ENCODE measurements at regions not wholly inside any gene's neighbourhood (a gene's known extent, or its start where the extent isn't known, plus 50 kb on each side); places are given as distances from the start of the nearest gene placed in this dataset.

DNA sequence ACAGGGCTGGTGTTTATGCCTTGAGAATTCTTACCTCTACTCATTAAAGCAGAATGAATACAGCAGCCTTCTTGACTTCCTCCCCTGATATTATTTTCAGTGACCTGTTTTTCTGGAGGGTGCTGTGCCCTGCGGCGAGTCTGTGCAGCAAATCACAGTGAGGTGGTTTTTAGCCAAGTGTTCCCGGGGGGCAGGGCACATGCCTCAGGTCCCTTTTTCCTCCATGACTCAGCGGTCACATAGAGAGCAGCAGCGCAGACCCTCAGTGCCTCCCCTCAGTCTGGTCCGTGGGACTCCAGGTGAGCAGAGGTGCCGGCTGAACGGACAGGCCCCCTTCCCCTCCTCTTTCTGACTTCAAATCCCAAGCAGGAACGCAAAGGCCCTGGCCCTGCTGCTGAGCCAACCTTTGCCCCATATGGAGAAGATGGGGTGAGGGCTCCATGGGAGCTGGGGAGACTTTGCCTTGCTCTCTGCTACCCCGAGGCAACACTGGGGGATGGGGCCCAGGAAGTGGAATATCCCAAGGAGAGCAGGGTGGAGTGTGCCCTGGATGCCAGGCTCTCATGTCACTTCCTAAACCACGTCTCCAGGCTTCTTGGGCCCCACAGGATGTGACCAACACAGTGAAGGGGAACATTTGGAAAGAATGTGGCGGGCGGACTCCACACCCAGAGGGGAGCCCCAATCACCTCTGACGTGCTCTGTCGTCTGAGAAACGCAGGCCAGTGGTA lies 90.0 kb downstream of the DHRS2 start:
- TF ChIP-seq, protein P1, sequence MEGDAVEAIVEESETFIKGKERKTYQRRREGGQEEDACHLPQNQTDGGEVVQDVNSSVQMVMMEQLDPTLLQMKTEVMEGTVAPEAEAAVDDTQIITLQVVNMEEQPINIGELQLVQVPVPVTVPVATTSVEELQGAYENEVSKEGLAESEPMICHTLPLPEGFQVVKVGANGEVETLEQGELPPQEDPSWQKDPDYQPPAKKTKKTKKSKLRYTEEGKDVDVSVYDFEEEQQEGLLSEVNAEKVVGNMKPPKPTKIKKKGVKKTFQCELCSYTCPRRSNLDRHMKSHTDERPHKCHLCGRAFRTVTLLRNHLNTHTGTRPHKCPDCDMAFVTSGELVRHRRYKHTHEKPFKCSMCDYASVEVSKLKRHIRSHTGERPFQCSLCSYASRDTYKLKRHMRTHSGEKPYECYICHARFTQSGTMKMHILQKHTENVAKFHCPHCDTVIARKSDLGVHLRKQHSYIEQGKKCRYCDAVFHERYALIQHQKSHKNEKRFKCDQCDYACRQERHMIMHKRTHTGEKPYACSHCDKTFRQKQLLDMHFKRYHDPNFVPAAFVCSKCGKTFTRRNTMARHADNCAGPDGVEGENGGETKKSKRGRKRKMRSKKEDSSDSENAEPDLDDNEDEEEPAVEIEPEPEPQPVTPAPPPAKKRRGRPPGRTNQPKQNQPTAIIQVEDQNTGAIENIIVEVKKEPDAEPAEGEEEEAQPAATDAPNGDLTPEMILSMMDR (conservative IDR thresholded peaks at IDR 0.05; ENCODE audit: low read depth, low read length): no peak
- TF ChIP-seq EZH2 (IDR thresholded peaks at IDR 0.05; ENCODE audit: borderline replicate concordance, low read depth, low read length, poor library complexity, severe bottlenecking): no peak

Measured in A673 (cell line).